ENCODE measurements at regions not wholly inside any gene's neighbourhood (a gene's known extent, or its start where the extent isn't known, plus 50 kb on each side); places are given as distances from the start of the nearest gene placed in this dataset.

DNA sequence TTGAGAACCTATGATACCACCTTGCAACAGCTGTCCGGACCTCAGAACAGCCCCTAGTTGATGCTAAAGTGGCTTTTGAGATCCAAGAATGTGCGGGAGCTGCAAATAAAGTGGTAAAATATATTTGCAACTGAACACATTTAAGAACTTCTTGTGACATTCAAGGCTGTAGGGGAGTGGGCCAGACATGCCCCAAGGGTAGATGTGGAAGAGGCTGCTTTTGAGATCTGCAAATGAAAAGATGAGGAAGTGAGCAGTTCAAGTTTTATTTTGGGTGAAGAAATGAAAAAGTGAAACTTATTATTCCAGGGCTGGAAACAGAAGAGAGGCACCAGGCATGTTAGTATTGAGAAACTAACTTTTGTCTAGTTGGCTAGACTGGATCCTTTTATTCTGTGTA lies 359.5 kb upstream of the PLXNA2 start:
- TF ChIP-seq ZNF384 (IDR thresholded peaks at IDR 0.05) (no peak), SP1 (IDR thresholded peaks at IDR 0.05) (no peak), CTBP1 (IDR thresholded peaks at IDR 0.05; ENCODE audit: borderline replicate concordance) (no peak), HDGF (IDR thresholded peaks at IDR 0.05; ENCODE audit: borderline replicate concordance) (no peak), FOXM1 (IDR thresholded peaks at IDR 0.05; ENCODE audit: borderline replicate concordance) (no peak)
- POLR2A ChIA-PET = no interaction called here
- CTCF ChIA-PET = no interaction called here
- DNase-seq (ENCODE audit: extremely low spot score) = no peak

DNA sequence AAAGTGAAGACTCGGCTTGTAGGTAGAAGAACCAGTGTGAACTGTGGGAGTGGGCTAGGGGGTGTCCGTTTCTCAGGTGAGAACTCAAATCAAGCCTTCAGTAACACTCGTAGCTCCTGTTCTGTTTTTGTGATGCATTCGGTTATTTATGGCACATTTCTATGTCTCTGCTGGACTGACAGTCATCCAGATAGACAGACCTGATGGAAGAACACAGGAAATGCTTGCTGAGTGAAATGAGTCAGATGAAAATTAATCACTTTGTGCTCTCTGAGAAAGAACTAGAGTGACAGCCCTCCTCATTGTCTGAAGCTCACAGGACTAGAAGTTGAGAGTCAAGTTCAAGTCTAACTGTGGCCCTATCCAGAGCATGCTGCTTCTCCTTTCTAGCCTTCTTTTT lies 360.1 kb upstream of the PLXNA2 start:
- no peak for DNase-seq (ENCODE audit: extremely low spot score)
- ChIA-PET CTCF (no interaction called here), POLR2A (no interaction called here)
- TF ChIP-seq HDGF (IDR thresholded peaks at IDR 0.05; ENCODE audit: borderline replicate concordance) (no peak), BHLHE40 (IDR thresholded peaks at IDR 0.05; ENCODE audit: borderline replicate concordance) (no peak), LEF1 (IDR thresholded peaks at IDR 0.05; ENCODE audit: borderline replicate concordance) (no peak), ZNF384 (IDR thresholded peaks at IDR 0.05) (no peak), FOXM1 (IDR thresholded peaks at IDR 0.05; ENCODE audit: borderline replicate concordance) (no peak), ARNT (IDR thresholded peaks at IDR 0.05) (no peak), L3MBTL2 (conservative IDR thresholded peaks at IDR 0.05) (no peak)

DNA sequence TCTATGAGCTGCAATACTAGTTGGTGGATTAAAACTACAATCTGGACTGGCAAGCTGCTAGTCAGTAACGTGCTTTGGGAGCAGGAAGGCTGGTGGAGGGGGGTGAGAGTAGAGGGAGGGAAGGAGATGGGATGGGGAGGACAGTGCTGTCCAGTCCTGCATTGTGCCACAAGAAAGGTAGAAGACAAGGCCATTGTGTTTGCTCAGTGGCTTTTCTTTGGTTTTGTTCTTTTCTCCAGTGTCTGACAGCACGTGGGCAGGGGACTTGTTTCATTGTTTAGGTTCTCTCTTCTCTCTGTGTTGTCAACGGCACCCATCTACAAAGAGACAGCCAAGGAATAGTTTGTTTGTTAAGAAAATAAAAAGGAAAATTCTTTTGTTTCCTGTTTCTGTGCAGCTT lies 362.8 kb upstream of the PLXNA2 start:
- CTCF ChIA-PET = interaction anchor here (0.7 kb wide), 1 partner anchor 976 kb away, joined by 3 read pairs; no protein-coding TSS in a partner anchor
- no peak for DNase-seq (ENCODE audit: extremely low spot score)
- TF ChIP-seq FOXM1 (IDR thresholded peaks at IDR 0.05; ENCODE audit: borderline replicate concordance) = no peak
- TF ChIP-seq ARNT (IDR thresholded peaks at IDR 0.05) = no peak
- TF ChIP-seq BHLHE40 (IDR thresholded peaks at IDR 0.05; ENCODE audit: borderline replicate concordance) = no peak
- POLR2A ChIA-PET = no interaction called here

DNA sequence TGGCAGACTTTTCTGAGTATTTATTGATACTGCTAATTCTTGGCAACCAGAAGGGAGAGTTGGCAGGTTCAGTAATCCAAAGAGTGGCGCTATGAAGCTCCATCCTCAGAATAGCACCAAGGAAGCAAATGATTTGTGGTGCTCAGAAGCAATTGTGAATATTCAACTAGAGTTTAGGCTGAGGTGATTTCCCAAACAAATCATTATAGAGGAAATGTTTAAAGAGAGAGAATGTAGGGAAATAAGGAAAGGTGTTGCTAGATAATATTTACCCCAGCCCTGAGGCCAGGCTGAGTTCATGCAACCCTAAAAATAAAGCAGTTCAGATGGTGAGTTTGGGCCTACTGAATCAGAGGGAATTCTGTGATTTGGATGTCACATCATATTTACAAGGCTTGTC lies 363.4 kb upstream of the PLXNA2 start:
- no peak for TF ChIP-seq LEF1 (IDR thresholded peaks at IDR 0.05; ENCODE audit: borderline replicate concordance)
- no peak for TF ChIP-seq FOXK2 (IDR thresholded peaks at IDR 0.05)
- no peak for TF ChIP-seq TARDBP (IDR thresholded peaks at IDR 0.05)
- TF ChIP-seq, protein P1, sequence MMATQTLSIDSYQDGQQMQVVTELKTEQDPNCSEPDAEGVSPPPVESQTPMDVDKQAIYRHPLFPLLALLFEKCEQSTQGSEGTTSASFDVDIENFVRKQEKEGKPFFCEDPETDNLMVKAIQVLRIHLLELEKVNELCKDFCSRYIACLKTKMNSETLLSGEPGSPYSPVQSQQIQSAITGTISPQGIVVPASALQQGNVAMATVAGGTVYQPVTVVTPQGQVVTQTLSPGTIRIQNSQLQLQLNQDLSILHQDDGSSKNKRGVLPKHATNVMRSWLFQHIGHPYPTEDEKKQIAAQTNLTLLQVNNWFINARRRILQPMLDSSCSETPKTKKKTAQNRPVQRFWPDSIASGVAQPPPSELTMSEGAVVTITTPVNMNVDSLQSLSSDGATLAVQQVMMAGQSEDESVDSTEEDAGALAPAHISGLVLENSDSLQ (IDR thresholded peaks at IDR 0.05) = no peak
- DNase-seq (ENCODE audit: extremely low spot score) = no peak
- ChIA-PET CTCF (interaction anchor here (0.7 kb wide), 2 partner anchors 923 to 976 kb away, joined by 3 to 4 read pairs; no protein-coding TSS in a partner anchor), POLR2A (no interaction called here)

DNA sequence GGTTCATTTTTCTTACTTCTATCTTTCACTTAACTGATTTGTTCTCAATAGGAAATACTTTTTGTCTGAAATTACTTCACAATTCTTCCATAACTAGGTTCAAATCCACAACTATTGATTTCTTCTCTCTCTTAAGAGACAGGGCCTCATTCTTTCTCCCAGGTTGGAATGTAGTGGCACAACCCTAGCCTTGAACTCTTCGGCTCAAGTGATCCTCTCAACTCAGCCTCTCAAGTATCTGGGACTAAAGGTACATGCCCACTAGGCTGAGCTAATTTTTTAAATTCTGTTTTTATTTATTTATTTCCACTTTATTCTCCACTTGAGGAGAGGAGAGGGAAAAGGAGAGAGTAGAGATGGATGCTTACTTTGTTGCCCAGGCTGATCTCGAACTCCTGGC lies 370.4 kb upstream of the PLXNA2 start:
- POLR2A ChIA-PET = no interaction called here
- TF ChIP-seq FOXA1 (IDR thresholded peaks at IDR 0.05) = no peak
- TF ChIP-seq ELF4 (IDR thresholded peaks at IDR 0.05) = no peak
- no peak for TF ChIP-seq ZNF384 (IDR thresholded peaks at IDR 0.05)
- TF ChIP-seq NFRKB (IDR thresholded peaks at IDR 0.05) = no peak
- no peak for TF ChIP-seq BHLHE40 (IDR thresholded peaks at IDR 0.05; ENCODE audit: borderline replicate concordance)
- no peak for TF ChIP-seq SP1 (IDR thresholded peaks at IDR 0.05)
- TF ChIP-seq CTBP1 (IDR thresholded peaks at IDR 0.05; ENCODE audit: borderline replicate concordance) = no peak
- no peak for TF ChIP-seq LEF1 (IDR thresholded peaks at IDR 0.05; ENCODE audit: borderline replicate concordance)
- no peak for TF ChIP-seq ARNT (IDR thresholded peaks at IDR 0.05)
- TF ChIP-seq TARDBP (IDR thresholded peaks at IDR 0.05) = no peak
- TF ChIP-seq, protein P1 (IDR thresholded peaks at IDR 0.05) = no peak
- TF ChIP-seq L3MBTL2 (conservative IDR thresholded peaks at IDR 0.05) = no peak
- TF ChIP-seq FOXK2 (IDR thresholded peaks at IDR 0.05) = no peak
- no peak for TF ChIP-seq SUZ12 (IDR thresholded peaks at IDR 0.05)
- TF ChIP-seq FOXM1 (IDR thresholded peaks at IDR 0.05; ENCODE audit: borderline replicate concordance) = no peak
- TF ChIP-seq HDGF (IDR thresholded peaks at IDR 0.05; ENCODE audit: borderline replicate concordance) = no peak
- CTCF ChIA-PET = no interaction called here
- no peak for DNase-seq (ENCODE audit: extremely low spot score)

DNA sequence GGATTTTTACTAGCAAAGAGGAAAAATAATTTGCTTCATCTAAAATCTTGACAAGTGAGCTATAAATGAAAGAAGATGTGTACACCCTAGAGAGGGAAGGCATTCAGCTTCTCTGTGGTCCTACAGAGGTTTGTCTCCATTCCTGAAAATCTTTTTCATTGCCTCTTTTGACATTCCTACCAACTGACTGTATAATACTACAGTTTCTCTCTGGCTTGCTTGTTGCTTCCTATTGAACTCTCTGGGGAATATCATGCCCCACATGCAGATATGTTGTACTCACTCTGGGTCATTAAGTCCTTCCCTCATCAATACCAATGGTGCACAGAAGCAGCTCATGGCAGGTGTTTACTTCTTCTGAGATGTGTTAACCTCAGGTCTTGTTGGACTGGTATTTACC lies 371.2 kb upstream of the PLXNA2 start:
- POLR2A ChIA-PET = no interaction called here
- no peak for DNase-seq (ENCODE audit: extremely low spot score)
- TF ChIP-seq FOXA1 (IDR thresholded peaks at IDR 0.05) (no peak), BHLHE40 (IDR thresholded peaks at IDR 0.05; ENCODE audit: borderline replicate concordance) (no peak), LEF1 (IDR thresholded peaks at IDR 0.05; ENCODE audit: borderline replicate concordance) (no peak), FOXK2 (IDR thresholded peaks at IDR 0.05) (no peak), ELF4 (IDR thresholded peaks at IDR 0.05) (no peak), SP1 (IDR thresholded peaks at IDR 0.05) (no peak), HDGF (IDR thresholded peaks at IDR 0.05; ENCODE audit: borderline replicate concordance) (no peak), ZNF384 (IDR thresholded peaks at IDR 0.05) (no peak), NFRKB (IDR thresholded peaks at IDR 0.05) (no peak), CTBP1 (IDR thresholded peaks at IDR 0.05; ENCODE audit: borderline replicate concordance) (no peak), SUZ12 (IDR thresholded peaks at IDR 0.05) (no peak), L3MBTL2 (conservative IDR thresholded peaks at IDR 0.05) (no peak), FOXM1 (IDR thresholded peaks at IDR 0.05; ENCODE audit: borderline replicate concordance) (no peak)
- TF ChIP-seq, protein P1 (IDR thresholded peaks at IDR 0.05) = no peak
- CTCF ChIA-PET = no interaction called here

DNA sequence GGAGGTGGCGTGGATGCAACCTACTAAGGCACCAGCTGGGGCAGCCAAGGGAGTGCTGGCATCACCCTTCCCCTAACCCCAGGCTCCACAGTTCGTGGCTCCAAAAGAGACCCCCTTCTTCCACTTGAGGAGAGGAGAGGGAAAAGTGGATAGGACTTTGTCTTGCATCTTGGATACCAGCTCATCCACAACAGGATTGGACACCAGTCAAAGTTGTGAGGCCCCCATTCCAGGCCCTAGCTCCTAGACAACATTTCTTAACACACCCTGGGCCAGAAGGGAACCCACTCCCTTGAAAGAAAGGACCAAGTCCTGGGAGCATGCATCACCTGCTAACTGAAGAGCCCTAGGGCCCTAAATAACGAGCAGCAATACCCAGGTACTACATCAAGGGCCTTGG lies 372.6 kb upstream of the PLXNA2 start:
- DNase-seq (ENCODE audit: extremely low spot score) = no peak

More for the DNA sequence above, 372.6 kb upstream of the PLXNA2 start:
- POLR2A ChIA-PET = no interaction called here
- CTCF ChIA-PET = no interaction called here
- no peak for TF ChIP-seq TARDBP (IDR thresholded peaks at IDR 0.05)
